Tibial nerve (tissue), 3 donors: ENCODE measurements at regions not wholly inside any gene's neighbourhood (a gene's known extent, or its start where the extent isn't known, plus 50 kb on each side); places are given as distances from the start of the nearest gene placed in this dataset.
"Not testable (repeated sequence)": the region's sequence is repeated elsewhere in the genome, so short reads cannot be mapped to it uniquely, and the experiment has no call there.

Experiments
- CTCF ChIP-seq, 5 experiments: fragments of 200-600 bp in 3 of 5; fragments of 450-650 bp in 2 of 5; sonication (generic) in 3 of 5; IDR thresholded peaks; one replicate each; pipeline ENCODE4 v1.5.1; 2016 to 2019; ENCODE audit warnings: antibody characterized with exemption in 5 of 5, mild to moderate bottlenecking in 3 of 5, moderate library complexity in 2 of 5
- POLR2A ChIP-seq, 2 donors: fragments of 450-650 bp; IDR thresholded peaks; one replicate each; pipeline ENCODE4 v1.6.1; 2017; ENCODE audit warnings: antibody characterized with exemption in 2 of 2, mild to moderate bottlenecking in 2 of 2, moderate library complexity in 2 of 2

GRCh38 chr2:87075791-87076252, 54.2 kb upstream of the PLGLB1 start:
- not testable (repeated sequence) for TF ChIP-seq POLR2A, CTCF (IDR thresholded peaks at IDR 0.05)
